ENCODE measurements at regions not wholly inside any gene's neighbourhood (a gene's known extent, or its start where the extent isn't known, plus 50 kb on each side); places are given as distances from the start of the nearest gene placed in this dataset.

DNA sequence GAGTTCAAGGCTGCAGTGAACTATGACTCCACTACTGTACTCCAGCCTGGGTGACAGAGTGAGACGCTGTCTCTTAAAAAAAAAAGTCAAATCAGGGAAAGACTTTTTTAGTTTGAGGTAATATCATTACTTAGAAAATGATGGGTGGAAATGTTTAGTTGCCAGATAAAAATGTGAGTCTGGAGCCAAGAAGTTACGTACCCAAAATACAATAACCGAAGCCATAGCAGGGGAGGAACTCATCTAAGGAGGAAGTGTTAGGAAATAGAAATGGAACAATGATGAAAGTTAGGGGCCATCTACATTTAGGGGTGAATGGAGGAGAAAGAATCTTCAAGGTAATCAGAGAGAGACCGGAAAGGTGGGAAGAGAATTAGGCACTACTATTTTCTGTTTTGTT lies 98.8 kb downstream of the DACT1 start:
- Histone ChIP-seq H3K27ac (no peak overlapping the region), H3K27me3 (no peaks in the 10 kb centered on the region), H3K4me1 (peaks cover 4% of the 10 kb centered on the region), H3K4me3 (no peak overlapping the region), H3K36me3 (ENCODE audit: low read depth, missing control alignments) (no peaks in the 10 kb centered on the region), H3K9me3 (no peaks in the 10 kb centered on the region)
- no peak for TF ChIP-seq POLR2A (IDR thresholded peaks at IDR 0.05)
- TF ChIP-seq, protein P1, sequence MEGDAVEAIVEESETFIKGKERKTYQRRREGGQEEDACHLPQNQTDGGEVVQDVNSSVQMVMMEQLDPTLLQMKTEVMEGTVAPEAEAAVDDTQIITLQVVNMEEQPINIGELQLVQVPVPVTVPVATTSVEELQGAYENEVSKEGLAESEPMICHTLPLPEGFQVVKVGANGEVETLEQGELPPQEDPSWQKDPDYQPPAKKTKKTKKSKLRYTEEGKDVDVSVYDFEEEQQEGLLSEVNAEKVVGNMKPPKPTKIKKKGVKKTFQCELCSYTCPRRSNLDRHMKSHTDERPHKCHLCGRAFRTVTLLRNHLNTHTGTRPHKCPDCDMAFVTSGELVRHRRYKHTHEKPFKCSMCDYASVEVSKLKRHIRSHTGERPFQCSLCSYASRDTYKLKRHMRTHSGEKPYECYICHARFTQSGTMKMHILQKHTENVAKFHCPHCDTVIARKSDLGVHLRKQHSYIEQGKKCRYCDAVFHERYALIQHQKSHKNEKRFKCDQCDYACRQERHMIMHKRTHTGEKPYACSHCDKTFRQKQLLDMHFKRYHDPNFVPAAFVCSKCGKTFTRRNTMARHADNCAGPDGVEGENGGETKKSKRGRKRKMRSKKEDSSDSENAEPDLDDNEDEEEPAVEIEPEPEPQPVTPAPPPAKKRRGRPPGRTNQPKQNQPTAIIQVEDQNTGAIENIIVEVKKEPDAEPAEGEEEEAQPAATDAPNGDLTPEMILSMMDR (IDR thresholded peaks at IDR 0.05) = no peak
- DNase-seq = no peak
- intact Hi-C loops (cut with DNase I; ENCODE audit: low total_unique reads) = no loop called here
- 70 to 82% methylated on average over 4 of the region's 4 CpGs for WGBS, 2 donors

- intact Hi-C loops (cut with DNase I; ENCODE audit: low total_unique reads) = no loop called here
- Histone ChIP-seq H3K9me3 (no peaks in the 10 kb centered on the region), H3K36me3 (ENCODE audit: low read depth, missing control alignments) (no peaks in the 10 kb centered on the region), H3K27ac (no peak overlapping the region), H3K27me3 (no peaks in the 10 kb centered on the region), H3K4me1 (peaks cover 4% of the 10 kb centered on the region), H3K4me3 (no peak overlapping the region)
- no peak for DNase-seq
- TF ChIP-seq POLR2A (IDR thresholded peaks at IDR 0.05) = no peak
- TF ChIP-seq, protein P1 (IDR thresholded peaks at IDR 0.05) = no peak
- 94 to 95% methylated on average over 5 of the region's 5 CpGs for WGBS, 2 donors
These were observed 99.7 kb downstream of the DACT1 start for GRCh38 chr14:58737511-58737910.

- TF ChIP-seq POLR2A (IDR thresholded peaks at IDR 0.05) = no peak
- TF ChIP-seq, protein P1 (IDR thresholded peaks at IDR 0.05) = no peak
- no peak overlapping the region for H3K27ac ChIP-seq
- DNase-seq = no peak
- intact Hi-C loops (cut with DNase I; ENCODE audit: low total_unique reads) = no loop called here
- H3K4me3 ChIP-seq = no peak overlapping the region
- WGBS, 2 donors = 65 to 75% methylated on average over 3 of the region's 3 CpGs
- H3K4me1 ChIP-seq = peaks cover 4% of the 10 kb centered on the region
- no peaks in the 10 kb centered on the region for H3K9me3 ChIP-seq
- H3K36me3 ChIP-seq (ENCODE audit: low read depth, missing control alignments) = no peaks in the 10 kb centered on the region
- H3K27me3 ChIP-seq = no peaks in the 10 kb centered on the region
These were observed 100.6 kb downstream of the DACT1 start for GRCh38 chr14:58738189-58738836.

DNA sequence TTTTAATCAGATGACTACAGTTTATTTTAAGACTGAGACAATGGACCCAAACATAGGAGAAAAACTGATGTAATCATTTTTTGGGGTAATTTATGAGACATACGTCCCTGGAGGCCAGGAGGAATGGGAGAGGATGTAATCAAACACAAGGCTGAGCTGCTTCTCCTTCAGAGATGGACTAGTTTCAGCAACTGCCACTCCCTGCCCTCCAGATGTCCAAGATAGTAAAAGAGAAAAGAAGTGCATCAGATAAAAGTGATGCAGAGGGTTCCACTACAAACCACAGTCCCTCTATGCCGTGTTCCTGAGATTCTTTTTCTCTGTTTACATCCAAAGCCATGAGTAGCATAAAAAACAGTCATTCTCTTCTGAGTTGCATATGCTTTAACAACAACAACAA lies 101.1 kb downstream of the DACT1 start:
- no peak for DNase-seq
- Histone ChIP-seq H3K36me3 (ENCODE audit: low read depth, missing control alignments) (no peaks in the 10 kb centered on the region), H3K27me3 (no peaks in the 10 kb centered on the region), H3K27ac (no peak overlapping the region), H3K4me3 (no peak overlapping the region), H3K4me1 (peaks cover 4% of the 10 kb centered on the region), H3K9me3 (no peaks in the 10 kb centered on the region)
- no peak for TF ChIP-seq POLR2A (IDR thresholded peaks at IDR 0.05)
- TF ChIP-seq, protein P1 (IDR thresholded peaks at IDR 0.05) = no peak
- WGBS, 2 donors = 81 to 87% methylated on average over 2 of the region's 2 CpGs
- intact Hi-C loops (cut with DNase I; ENCODE audit: low total_unique reads) = no loop called here

GRCh38 chr14:58739674-58740073 lies 101.9 kb downstream of the DACT1 start:
- peak overlapping the region in 1 of 2 donors; percentile 31 for H3K27ac ChIP-seq
- intact Hi-C loops (cut with DNase I; ENCODE audit: low total_unique reads) = no loop called here
- H3K27me3 ChIP-seq = no peaks in the 10 kb centered on the region
- H3K4me3 ChIP-seq = no peak overlapping the region
- H3K36me3 ChIP-seq (ENCODE audit: low read depth, missing control alignments) = no peaks in the 10 kb centered on the region
- H3K9me3 ChIP-seq = no peaks in the 10 kb centered on the region
- TF ChIP-seq, protein P1 (IDR thresholded peaks at IDR 0.05) = no peak
- no peak for TF ChIP-seq POLR2A (IDR thresholded peaks at IDR 0.05)
- WGBS, 2 donors = 79 to 86% methylated on average over 3 of the region's 3 CpGs
- H3K4me1 ChIP-seq = peaks cover 4% of the 10 kb centered on the region
- no peak for DNase-seq
